ENCODE measurements at regions not wholly inside any gene's neighbourhood (a gene's known extent, or its start where the extent isn't known, plus 50 kb on each side); places are given as distances from the start of the nearest gene placed in this dataset.
"Not testable (repeated sequence)": the region's sequence is repeated elsewhere in the genome, so short reads cannot be mapped to it uniquely, and the experiment has no call there.

GRCh38 chr2:39839261-39839848 lies 60.3 kb upstream of the THUMPD2 start:
- TF ChIP-seq CTCF (IDR thresholded peaks at IDR 0.05; ENCODE audit: low read depth, low read length) = no peak
- no peak for DNase-seq (ENCODE audit: extremely low read depth, low read depth)

- no peak for DNase-seq (ENCODE audit: extremely low read depth, low read depth)
- TF ChIP-seq CTCF (IDR thresholded peaks at IDR 0.05; ENCODE audit: low read depth, low read length) = no peak
These were observed 59.5 kb upstream of the THUMPD2 start for GRCh38 chr2:39838589-39838988.

- DNase-seq (ENCODE audit: extremely low read depth, low read depth) = no peak
- TF ChIP-seq CTCF (IDR thresholded peaks at IDR 0.05; ENCODE audit: low read depth, low read length) = peak; percentile 87
These were observed 58.9 kb upstream of the THUMPD2 start for GRCh38 chr2:39837856-39838453.

- TF ChIP-seq CTCF (IDR thresholded peaks at IDR 0.05; ENCODE audit: low read depth, low read length) = no peak
- DNase-seq (ENCODE audit: extremely low read depth, low read depth) = no peak
These were observed 57.6 kb upstream of the THUMPD2 start for GRCh38 chr2:39836638-39837037.

GRCh38 chr2:39834426-39834825 lies 55.4 kb upstream of the THUMPD2 start:
- TF ChIP-seq CTCF (IDR thresholded peaks at IDR 0.05; ENCODE audit: low read depth, low read length) = no peak
- no peak for DNase-seq (ENCODE audit: extremely low read depth, low read depth)

GRCh38 chr2:39830610-39831009 lies 51.6 kb upstream of the THUMPD2 start:
- not testable (repeated sequence) for DNase-seq (ENCODE audit: extremely low read depth, low read depth)

All from AG09319 (cell line).